ENCODE measurements at regions not wholly inside any gene's neighbourhood (a gene's known extent, or its start where the extent isn't known, plus 50 kb on each side); places are given as distances from the start of the nearest gene placed in this dataset.

DNA sequence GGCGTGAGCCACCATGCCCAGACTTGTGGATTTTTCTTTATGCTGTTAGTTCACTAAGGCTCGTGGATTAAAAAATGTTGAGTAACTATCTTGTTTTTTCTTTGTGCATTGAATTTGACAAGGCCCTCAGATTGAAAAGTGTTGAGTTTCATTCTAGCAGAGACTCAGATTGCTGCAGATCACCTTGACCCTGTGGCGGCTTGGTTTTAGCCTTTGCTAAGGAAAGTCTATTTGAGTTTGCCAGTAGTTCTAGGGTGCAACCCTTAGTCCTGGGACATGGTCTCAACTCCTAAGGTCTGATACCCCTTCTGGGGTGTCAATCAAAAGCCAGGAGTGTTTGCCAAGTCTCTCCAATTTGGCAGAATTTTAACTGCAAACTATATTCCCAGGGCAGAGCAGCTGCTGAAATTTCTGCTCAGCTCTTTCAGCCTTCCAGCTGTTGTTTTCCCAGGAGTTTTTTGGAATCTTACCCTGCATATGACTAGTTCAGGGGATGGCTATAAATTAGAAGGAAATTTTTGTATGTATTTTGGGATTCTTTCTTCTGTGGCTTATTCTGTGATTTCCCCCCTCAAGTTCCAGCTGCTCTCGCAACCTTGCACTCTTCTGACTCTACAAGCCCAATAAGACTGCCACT, 84.3 kb upstream of the HAND1 start:
- intact Hi-C loops (cut with micrococcal nuclease): no loop called here
- H3K4me1 ChIP-seq (ENCODE audit: control insufficient read depth in 1 of 2, insufficient read depth in 2 of 2, low read length in 2 of 2): no peaks in the 10 kb centered on the region
- no peaks in the 10 kb centered on the region for H3K36me3 ChIP-seq (ENCODE audit: control insufficient read depth in 1 of 2, insufficient read depth in 2 of 2, low read length in 2 of 2)
- H4K20me1 ChIP-seq (ENCODE audit: insufficient read depth): no peaks in the 10 kb centered on the region
- H3K4me3 ChIP-seq (replicated peaks in 1 of 2; ENCODE audit: low read depth in 1 of 2, low read length in 2 of 2): no peak overlapping the region
- no peak for ATAC-seq
- H3K9me2 ChIP-seq (ENCODE audit: insufficient read depth): no peaks in the 10 kb centered on the region
- BruUV-seq (replicated peaks): no TSS peak
- RAD21 ChIA-PET (ENCODE audit: low non-redundant PET in 1 of 2, low total read pairs in 2 of 2, uncharacterized antibody in 2 of 2, unreplicated experiment in 2 of 2): no interaction called here
- DNase-seq (ENCODE audit: low read depth, low spot score): no peak
- H3K9ac ChIP-seq (ENCODE audit: low read length): no peak overlapping the region
- no peaks in the 10 kb centered on the region for H3K27me3 ChIP-seq (ENCODE audit: insufficient read depth, low read length)
- no peak overlapping the region for H2AFZ ChIP-seq (ENCODE audit: low read depth, low read length, poor library complexity, severe bottlenecking)
- CTCF ChIA-PET: no interaction called here
- H3K4me2 ChIP-seq (ENCODE audit: low read length): no peak overlapping the region
- POLR2A ChIA-PET: no interaction called here
- H3K9me3 ChIP-seq (ENCODE audit: control insufficient read depth in 1 of 2, insufficient read depth in 1 of 2, low read depth in 1 of 2, low read length in 2 of 2): no peaks in the 10 kb centered on the region
- no peaks in the 10 kb centered on the region for H3K79me2 ChIP-seq (ENCODE audit: insufficient read depth, low read length)
- H3K27ac ChIP-seq (ENCODE audit: low read depth, low read length): no peak overlapping the region
- TF ChIP-seq ELF1 (IDR thresholded peaks at IDR 0.05; ENCODE audit: borderline replicate concordance, low read depth) (no peak), TCF7L2 (IDR thresholded peaks at IDR 0.05; ENCODE audit: borderline replicate concordance, extremely low read depth, insufficient read depth, insufficient read length) (no peak), SRF (IDR thresholded peaks at IDR 0.05; ENCODE audit: low read depth) (no peak), CBX3 (IDR thresholded peaks at IDR 0.05; ENCODE audit: low read depth) (no peak), POLR2AphosphoS5 (IDR thresholded peaks at IDR 0.05; ENCODE audit: low read depth, low read length) (no peak), JUND (IDR thresholded peaks at IDR 0.05) (no peak), FOSL1 (IDR thresholded peaks at IDR 0.05; ENCODE audit: low read depth) (no peak)
- TF ChIP-seq, protein P1, sequence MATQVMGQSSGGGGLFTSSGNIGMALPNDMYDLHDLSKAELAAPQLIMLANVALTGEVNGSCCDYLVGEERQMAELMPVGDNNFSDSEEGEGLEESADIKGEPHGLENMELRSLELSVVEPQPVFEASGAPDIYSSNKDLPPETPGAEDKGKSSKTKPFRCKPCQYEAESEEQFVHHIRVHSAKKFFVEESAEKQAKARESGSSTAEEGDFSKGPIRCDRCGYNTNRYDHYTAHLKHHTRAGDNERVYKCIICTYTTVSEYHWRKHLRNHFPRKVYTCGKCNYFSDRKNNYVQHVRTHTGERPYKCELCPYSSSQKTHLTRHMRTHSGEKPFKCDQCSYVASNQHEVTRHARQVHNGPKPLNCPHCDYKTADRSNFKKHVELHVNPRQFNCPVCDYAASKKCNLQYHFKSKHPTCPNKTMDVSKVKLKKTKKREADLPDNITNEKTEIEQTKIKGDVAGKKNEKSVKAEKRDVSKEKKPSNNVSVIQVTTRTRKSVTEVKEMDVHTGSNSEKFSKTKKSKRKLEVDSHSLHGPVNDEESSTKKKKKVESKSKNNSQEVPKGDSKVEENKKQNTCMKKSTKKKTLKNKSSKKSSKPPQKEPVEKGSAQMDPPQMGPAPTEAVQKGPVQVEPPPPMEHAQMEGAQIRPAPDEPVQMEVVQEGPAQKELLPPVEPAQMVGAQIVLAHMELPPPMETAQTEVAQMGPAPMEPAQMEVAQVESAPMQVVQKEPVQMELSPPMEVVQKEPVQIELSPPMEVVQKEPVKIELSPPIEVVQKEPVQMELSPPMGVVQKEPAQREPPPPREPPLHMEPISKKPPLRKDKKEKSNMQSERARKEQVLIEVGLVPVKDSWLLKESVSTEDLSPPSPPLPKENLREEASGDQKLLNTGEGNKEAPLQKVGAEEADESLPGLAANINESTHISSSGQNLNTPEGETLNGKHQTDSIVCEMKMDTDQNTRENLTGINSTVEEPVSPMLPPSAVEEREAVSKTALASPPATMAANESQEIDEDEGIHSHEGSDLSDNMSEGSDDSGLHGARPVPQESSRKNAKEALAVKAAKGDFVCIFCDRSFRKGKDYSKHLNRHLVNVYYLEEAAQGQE (IDR thresholded peaks at IDR 0.05; ENCODE audit: low read depth): no peak
- TF ChIP-seq, protein P2, sequence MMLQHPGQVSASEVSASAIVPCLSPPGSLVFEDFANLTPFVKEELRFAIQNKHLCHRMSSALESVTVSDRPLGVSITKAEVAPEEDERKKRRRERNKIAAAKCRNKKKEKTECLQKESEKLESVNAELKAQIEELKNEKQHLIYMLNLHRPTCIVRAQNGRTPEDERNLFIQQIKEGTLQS (IDR thresholded peaks at IDR 0.05): no peak
- TF ChIP-seq, protein P3, sequence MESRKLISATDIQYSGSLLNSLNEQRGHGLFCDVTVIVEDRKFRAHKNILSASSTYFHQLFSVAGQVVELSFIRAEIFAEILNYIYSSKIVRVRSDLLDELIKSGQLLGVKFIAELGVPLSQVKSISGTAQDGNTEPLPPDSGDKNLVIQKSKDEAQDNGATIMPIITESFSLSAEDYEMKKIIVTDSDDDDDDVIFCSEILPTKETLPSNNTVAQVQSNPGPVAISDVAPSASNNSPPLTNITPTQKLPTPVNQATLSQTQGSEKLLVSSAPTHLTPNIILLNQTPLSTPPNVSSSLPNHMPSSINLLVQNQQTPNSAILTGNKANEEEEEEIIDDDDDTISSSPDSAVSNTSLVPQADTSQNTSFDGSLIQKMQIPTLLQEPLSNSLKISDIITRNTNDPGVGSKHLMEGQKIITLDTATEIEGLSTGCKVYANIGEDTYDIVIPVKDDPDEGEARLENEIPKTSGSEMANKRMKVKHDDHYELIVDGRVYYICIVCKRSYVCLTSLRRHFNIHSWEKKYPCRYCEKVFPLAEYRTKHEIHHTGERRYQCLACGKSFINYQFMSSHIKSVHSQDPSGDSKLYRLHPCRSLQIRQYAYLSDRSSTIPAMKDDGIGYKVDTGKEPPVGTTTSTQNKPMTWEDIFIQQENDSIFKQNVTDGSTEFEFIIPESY (IDR thresholded peaks at IDR 0.05; ENCODE audit: extremely low read depth, insufficient replicate concordance, low read length): no peak
